HG02678 (cell line): ENCODE measurements at regions not wholly inside any gene's neighbourhood (a gene's known extent, or its start where the extent isn't known, plus 50 kb on each side); places are given as distances from the start of the nearest gene placed in this dataset.
"Not testable (repeated sequence)": the region's sequence is repeated elsewhere in the genome, so short reads cannot be mapped to it uniquely, and the experiment has no call there.

Experiments used
- ATAC-seq: cut with Tn5 transposase; IDR thresholded peaks from one replicate; pipeline ENCODE4 v1.9.1; 2021; ENCODE audit warnings: mild to moderate bottlenecking, moderate library complexity; ENCODE audit not compliant: unreplicated experiment

GRCh38 chr7:140283472-140283871 lies 106.7 kb upstream of the KDM7A start:
- ATAC-seq, result no peak

GRCh38 chr7:140281960-140282359 lies 105.2 kb upstream of the KDM7A start:
- ATAC-seq, result no peak

GRCh38 chr7:140281255-140281654 lies 104.5 kb upstream of the KDM7A start:
- no peak for ATAC-seq

GRCh38 chr7:140276001-140276400 lies 99.2 kb upstream of the KDM7A start:
- ATAC-seq, result no peak

GRCh38 chr7:140275069-140275965 lies 98.5 kb upstream of the KDM7A start:
- ATAC-seq, result no peak

GRCh38 chr7:140273417-140273816 lies 96.6 kb upstream of the KDM7A start:
- ATAC-seq, result no peak

GRCh38 chr7:140271643-140271968 lies 94.8 kb upstream of the KDM7A start:
- not testable (repeated sequence) for ATAC-seq

GRCh38 chr7:140269004-140269638 lies 92.3 kb upstream of the KDM7A start:
- ATAC-seq, result no peak

GRCh38 chr7:140267381-140268226 lies 90.8 kb upstream of the KDM7A start:
- ATAC-seq, result no peak

GRCh38 chr7:140263277-140263676 lies 86.5 kb upstream of the KDM7A start:
- ATAC-seq, result no peak

- ATAC-seq, result no peak
Observed at GRCh38 chr7:140262242-140262903, 85.6 kb upstream of the KDM7A start.

GRCh38 chr7:140261522-140261921 lies 84.7 kb upstream of the KDM7A start:
- no peak for ATAC-seq

GRCh38 chr7:140261105-140261486 lies 84.3 kb upstream of the KDM7A start:
- ATAC-seq, result no peak

- ATAC-seq, result no peak
Observed at GRCh38 chr7:140260352-140261104, 83.7 kb upstream of the KDM7A start.

GRCh38 chr7:140257278-140257677 lies 80.5 kb upstream of the KDM7A start:
- ATAC-seq, result not testable (repeated sequence)

GRCh38 chr7:140254976-140255375 lies 78.2 kb upstream of the KDM7A start:
- ATAC-seq, result not testable (repeated sequence)

- ATAC-seq, result no peak
Observed at GRCh38 chr7:140249036-140249806, 72.4 kb upstream of the KDM7A start.

GRCh38 chr7:140247559-140247958 lies 70.8 kb upstream of the KDM7A start:
- no peak for ATAC-seq

GRCh38 chr7:140245611-140246105 lies 68.9 kb upstream of the KDM7A start:
- ATAC-seq, result no peak
